Activated CD4-positive, alpha-beta T cell treated with anti-CD3 and anti-CD28 coated beads for 1 hour (primary cell): ENCODE measurements at regions not wholly inside any gene's neighbourhood (a gene's known extent, or its start where the extent isn't known, plus 50 kb on each side); places are given as distances from the start of the nearest gene placed in this dataset.

Experiments
- DNase-seq: peaks from one replicate; pipeline ENCODE4 v3.0.0-alpha.2; 2020

DNA sequence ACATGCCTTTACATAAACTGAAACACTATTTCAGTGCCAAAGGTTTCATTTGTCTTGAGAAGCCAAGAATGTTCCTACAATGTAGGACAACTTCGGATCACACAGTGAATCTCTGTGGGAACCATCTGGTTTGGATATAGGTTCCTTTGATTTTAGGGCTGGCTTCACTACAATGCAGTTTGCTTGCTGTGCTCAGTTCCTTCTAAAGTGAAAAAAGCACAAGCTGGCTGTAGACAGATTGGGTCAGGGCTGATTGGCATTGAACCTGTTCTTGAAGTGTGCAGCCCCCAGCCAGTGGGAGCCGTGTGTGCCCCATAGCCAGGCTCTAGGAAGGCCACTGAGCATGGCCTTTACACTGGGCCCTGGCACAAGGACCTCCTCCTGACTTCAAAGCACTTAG is 167.9 kb upstream of the HNRNPA3 start:
- DNase-seq, result no peak

DNA sequence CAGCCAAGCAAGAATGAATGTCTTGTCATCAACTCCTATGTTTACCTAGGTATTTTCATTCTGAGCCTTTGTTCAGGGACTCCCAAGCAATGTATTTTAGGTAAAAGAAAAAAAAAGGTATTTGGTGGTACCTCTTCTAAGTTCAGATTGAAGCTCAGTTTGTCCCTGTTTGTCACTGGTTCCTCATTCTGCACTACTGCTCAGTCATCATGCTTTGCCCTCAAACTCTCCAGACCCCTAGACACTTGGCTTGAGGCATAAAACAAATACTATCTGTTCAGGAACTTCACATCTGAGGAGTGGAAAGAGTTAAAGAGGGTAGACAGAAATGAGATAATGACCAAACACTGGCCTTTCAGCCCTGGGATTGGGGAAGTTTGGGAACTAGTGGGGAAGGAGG is 163.6 kb upstream of the HNRNPA3 start:
- no peak for DNase-seq

DNA sequence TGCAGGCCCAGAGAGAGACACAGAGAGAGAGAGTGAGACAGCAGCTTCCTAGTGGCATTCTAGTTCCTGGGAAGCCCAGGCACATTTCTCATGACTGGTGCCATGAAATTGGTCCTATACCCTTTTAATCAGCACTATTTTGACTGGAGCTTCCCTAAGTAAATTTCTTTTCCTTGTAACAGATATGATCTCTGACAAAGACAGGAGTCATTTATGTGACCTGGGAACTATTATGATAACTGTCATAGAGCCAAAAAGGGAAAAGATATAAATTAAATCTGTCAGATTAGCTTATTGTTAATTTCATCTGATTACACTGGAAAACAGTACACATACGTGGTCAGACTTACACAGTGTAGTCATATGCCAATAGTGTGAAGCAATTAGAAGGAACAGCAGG is 161.3 kb upstream of the HNRNPA3 start:
- DNase-seq, result no peak

DNA sequence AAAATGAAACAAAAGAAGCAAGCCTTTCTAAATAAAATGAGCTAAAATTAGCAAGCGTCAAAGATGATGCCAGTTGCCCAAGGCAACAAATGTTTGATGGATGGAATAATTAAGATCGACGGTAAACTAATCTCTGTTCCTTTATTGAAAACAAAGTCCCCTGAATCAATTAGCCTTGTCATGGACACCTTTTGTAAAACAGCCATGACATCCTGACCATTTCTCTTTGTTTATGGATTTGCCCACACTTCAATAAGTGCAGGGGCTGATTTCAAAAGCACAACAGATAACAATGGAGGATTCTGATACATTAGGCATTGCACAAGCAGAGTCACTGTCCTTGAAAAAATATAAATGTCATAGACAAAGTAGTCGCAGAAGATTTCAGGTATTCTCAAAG is 160.1 kb upstream of the HNRNPA3 start:
- DNase-seq, result no peak

DNA sequence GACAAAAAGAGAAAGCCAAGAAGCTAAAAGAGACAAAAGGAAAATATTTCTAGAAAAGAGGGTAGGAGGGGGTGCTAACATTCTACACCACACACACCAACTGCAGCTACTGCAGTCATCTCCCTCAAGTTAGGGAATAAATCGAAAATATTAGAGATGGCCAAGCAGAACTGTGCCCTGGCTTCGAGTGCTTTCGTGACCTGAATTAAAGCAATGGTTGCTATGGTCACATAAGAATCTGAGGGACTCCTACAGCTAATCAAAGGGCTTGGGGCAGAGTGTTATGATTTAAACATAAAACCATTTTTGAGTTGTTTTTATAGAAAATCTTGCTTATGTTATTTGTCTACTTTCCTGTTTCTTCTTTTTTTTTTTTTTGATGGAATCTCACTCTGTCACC is 159.6 kb upstream of the HNRNPA3 start:
- no peak for DNase-seq

DNA sequence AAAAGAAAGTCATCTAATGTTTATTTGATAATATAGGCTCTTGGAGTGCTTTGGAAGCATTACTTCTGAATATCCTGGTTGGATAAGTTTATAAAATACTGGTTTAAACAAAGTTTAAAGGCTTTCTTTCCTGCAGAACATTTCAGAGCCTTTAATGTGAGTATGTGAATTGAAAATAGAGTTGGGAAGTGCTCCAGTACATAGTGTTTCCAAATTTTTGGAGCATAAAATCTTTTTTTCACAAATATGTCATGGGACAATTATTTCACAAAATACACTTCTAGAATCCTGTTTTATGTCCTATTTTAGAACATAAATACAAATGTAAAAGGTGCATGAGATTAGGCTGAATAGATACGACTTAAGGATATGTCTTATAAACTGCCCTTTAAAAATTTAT is 158.9 kb upstream of the HNRNPA3 start:
- DNase-seq, result no peak

DNA sequence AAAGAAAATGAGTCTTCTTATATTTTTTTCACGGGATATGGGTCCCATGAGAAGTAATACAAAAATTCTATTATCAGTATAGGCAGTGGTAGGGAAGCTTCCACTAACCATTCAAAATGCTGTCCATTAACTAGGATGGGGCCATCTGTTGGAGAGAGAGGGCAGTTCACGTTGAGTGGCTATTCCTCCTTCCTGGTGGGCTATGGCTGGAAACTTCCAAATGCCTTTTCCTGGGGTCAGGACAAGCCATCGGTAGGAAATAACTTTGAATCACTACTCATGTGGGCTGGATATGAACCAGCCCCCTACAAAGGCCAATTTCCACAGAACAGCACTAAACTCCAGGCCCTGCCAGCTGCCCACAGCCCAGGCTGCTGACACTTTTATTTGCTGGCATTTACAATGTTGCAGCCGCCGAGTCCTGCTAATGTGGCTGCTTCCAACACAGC is 156.1 kb upstream of the HNRNPA3 start:
- DNase-seq, result no peak

DNA sequence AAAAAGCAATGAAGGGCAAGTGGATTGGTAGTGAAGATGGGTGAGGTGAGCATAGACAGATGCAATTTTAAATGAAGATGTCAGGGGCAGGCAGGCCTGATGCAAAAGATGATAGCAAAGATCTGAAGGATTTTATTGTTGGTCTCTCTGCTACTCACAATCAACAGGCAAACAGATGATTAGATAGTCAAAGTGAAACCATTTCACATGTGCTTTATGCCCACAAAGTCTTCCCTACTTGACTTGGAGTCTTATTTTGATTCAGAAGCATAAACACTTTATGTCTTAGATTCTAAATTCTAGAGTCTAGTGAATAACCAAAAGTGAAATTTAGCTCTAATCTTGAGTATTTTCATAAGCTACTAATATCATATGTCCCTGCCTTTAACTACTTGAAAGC is 153.8 kb upstream of the HNRNPA3 start:
- DNase-seq, result no peak

DNA sequence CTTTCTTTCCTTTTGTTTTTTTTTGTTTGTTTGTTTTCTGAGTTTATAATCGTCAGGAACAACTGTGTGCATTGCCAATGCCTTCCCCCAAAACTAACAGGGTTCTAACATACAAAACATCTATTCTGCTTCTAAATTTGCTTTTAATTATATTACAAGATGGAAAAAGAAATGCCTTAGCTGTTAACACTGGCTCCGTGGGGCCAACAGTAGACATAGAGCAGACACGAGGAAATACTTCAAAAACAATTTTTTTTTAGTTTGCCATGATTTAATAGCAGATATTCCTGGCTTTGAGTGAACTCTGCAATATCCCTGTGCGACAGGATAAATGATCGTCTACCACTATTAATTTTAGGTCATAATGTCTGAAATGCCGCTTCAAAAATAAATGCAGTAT is 153.3 kb upstream of the HNRNPA3 start:
- no peak for DNase-seq

DNA sequence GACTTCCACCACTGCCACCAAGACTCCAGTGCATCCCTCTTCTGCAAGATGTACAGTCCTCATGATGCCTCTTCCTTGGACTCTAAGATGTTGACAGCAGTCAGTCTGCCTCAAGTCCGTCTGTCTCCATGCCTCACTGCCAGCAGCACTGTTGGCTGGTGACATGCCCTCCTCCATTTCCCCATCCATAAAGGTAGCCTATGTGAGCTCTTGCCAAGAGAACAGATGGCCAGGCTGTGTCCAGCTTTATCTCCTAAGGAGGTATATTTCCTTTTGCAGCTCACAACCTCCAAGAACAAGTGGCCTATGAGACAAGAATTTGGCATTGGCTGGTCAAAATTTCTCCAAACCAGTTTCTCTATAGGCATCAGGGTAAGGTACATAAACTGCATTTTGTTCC is 149.3 kb upstream of the HNRNPA3 start:
- no peak for DNase-seq

DNA sequence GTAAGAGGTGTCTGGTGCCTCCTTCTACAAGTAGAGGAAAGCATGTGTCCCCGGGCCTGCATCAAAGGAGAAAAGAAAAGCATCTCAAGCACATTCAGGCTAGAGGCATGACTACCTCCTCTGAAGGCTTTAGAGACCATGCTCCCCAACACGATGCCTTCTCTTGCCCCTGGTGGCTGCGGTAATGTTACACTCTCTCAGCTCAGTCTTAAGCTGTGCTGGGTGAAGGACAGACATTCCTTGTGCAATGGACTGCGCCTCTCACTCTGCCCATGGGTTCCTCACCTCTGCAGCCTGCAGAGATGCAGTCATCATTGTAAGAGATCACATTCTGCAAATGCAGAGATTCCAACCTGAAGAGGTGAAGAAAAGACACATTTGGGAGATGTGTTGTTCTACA is 148.2 kb upstream of the HNRNPA3 start:
- no peak for DNase-seq

DNA sequence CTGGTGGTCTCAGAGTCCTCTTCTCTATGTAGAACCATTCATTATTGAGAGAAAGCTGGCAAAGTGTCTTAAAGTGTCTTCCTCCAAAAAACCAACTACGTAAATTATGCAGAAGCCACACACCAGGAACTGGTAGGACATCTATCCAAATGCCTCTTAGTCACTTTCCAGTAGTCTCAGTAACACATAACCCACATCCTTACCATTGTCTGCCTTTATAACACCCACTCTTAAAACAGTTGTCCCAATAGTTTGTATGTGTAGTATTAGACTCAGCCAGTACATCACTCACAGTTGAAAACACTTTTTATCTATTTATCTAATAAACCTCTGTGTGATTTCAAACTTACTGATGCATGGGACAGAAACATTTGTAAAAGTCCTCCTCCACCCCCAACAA is 143.6 kb upstream of the HNRNPA3 start:
- DNase-seq, result no peak

DNA sequence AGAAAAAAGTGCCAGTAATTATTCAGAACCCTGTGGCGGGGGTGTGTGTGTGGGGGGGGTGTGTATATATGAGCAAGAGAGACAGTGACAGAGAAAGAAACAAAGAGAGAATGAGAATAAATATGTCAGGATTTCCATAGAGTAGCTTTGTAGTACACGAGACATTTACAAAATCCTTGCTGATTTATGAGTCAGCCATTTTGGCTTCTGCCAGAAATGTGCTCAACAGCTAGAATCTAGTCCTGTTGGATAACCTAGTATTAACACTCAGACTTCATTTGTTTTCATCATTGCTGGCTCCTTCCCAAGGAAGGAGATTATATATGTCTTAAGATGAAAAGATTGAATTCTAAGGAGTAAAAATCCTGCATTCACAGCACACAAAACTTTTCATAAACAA is 140.5 kb upstream of the HNRNPA3 start:
- DNase-seq, result no peak

DNA sequence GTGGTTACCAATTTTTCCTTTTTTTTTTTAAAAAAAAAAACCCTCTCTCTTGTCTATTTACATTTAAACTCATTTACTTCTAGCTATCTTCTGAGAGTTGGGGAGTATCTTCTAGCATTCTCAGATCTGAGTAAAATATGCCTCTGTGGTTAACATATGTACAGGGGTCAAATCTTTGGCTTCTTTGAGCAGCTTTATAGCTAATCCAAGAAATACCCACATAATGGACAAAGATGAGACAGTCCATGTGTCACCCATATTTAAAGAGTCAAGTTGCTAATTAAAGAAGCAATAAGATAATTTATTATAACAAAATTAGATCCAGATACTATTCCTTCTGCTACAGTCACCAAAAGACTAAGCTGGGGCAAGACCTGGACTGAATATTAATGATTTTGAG is 139.0 kb upstream of the HNRNPA3 start:
- DNase-seq, result no peak

DNA sequence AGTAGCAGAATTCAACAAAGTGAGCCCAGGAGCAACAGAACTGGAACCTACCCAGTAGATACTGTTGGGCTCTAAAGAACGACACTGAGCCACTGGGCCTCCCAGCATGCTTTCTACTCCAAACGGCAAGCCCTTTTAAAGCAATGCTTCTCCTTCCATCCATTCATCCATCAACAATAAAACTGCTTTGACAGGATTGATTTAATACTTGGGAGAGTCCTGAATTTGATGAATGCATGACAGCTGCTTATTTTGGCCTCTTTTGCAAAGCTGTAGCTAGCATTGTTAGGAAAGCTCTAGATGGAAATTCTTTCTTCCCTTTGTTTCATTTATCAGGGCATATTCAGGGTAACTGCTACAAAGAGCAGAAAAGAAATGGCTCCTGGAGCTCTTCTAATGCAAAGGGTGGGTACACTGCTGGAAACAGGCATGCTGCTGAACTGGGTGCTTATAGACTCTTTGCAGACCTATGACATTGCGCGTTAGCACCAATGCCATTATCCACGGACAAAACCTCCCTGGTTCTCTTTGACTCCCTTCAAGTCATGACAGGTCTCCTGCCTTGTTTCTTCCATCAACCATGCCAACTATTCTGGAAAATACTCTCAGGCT is 138.4 kb upstream of the HNRNPA3 start:
- no peak for DNase-seq

DNA sequence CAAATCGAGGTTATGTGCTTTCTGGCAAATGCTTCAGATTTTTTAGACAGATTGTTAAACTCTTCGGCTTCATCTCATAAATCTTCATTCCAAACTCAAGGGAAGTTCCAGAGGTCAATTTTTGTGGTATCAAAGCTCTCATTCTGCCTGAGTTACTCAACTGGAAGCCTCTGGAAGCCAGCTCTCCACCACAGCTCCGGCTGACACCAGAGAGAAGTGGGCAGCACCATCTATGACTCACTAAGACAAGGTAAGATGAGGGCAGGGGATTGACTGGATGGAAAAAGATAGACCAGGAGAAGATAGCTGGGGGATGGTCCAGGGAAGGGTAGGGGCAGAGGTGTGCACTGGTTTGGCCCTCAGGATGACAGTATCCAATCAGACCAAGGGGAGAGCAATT is 137.3 kb upstream of the HNRNPA3 start:
- no peak for DNase-seq

DNA sequence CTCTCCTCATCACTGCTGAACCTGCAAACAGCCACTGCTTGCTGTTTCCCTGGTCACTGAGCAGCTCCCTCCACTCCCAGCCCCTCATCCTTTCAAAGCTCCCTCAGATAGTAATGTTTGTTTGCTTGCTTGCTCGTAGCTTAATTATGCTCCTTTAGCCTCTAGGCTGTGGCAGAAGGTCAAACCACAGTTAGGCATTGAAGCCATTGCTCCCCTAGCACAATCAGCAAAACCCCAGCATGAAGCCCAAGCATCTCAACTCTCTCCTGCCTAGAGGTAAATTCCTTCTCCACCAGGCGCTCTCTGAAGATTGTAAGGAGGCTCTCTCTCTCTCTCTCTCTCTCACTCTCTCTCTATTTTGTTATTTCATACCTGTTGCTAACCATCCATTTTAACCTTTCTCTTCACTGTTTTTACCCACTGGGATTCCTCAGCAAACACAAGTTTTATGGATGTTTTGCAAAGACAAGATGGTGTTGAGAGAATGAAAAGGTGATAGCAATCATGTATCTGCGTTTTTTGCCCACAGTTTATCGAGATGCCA is 135.9 kb upstream of the HNRNPA3 start:
- DNase-seq, result no peak

DNA sequence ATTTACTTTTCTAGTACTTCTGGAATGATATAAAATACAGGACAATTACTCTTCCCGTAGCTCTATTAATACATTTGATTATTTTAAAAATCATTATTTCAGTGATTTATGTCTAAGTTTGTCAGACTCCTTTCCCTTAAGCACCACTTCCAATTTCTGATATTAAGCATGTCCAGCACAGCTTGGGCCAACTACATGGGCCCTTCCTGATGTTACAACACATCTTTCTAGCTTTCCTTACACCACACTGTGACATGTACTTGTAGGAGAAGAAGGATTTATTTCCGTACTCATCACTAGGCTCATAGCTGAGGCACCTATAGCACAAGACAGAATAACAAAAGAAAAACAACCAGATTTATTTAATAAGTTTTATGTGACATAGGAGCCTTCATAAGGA is 134.8 kb upstream of the HNRNPA3 start:
- no peak for DNase-seq

DNA sequence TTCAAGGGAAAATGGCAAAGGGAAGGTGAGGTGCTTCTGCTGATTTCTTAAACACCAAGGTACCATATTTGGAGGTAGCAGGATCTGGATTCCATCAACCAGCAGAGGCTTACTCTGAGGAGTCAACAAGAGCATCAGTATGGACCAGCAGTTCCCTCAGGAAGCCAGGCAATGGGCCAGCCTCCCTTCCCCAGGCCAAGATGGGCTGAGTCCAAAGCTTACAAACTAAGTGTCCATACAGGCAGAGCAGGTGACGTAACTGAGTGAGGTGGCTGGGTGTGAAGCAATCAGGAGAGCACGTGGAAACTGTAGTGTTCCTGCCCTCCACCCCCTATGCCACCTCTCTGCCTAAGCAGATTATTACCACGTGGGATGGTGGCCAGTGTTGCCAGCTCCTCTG is 134.2 kb upstream of the HNRNPA3 start:
- DNase-seq, result no peak

DNA sequence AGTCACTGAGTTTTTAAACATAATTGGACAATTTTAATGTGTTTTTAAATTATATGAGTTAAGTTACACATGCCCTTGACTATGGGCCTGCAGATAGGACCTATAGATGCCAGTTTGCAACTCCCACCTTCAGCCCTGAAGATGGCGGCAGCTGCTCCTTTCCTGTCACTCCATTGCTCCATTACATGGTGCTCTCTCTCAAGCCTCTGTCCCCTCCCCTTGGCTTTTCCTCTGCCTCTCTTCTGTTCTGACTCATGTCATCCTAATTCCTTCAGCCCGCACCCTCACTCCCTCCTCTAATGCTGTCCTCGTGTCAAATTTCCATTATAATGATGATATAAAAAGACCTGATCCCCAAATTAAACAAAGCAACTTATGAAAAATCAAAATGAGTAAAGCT is 133.7 kb upstream of the HNRNPA3 start:
- no peak for DNase-seq

DNA sequence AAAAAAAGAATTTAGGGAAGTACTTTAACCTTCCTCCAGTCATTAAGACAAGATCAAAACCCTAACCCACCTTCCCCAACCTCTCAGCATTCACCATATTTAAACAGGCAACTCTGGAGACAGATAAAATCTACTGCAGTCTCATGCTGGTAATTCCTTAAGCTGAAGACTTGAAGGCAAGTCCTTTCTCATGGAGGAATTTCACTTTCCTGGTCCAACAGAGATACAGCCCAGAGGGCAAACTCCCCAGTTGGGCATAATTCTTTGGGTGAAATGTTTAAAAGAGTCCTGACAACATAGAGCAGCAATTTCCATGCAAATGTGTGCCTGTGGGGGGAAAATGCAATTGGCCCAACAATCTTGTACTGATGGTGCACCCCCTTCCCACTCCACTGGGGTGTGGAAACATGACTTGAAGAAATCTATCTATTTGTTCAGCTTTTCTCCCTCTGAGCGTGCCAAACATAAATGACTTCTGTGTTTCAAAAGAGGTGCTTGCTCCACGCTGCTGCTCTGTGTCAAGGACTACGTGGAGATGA is 131.8 kb upstream of the HNRNPA3 start:
- DNase-seq, result no peak

DNA sequence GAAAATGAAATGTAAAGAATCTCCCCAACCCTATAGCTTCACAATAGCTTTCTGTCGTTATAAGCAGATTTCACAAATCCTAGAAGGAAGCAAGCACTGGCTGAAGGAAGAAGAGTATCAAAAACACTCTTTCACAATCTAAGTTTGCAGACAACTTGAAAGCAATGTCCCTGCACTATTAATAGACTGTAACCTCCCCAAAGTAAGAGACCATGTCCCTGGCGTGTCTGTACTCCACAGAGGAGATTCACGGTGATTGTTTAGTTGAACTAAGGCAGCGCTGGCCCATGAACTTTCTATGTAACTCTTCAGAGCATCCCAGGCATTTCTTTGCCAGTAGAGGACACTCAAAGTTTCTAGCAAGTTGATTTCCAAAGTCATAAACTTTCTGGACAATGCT is 128.0 kb upstream of the HNRNPA3 start:
- no peak for DNase-seq

DNA sequence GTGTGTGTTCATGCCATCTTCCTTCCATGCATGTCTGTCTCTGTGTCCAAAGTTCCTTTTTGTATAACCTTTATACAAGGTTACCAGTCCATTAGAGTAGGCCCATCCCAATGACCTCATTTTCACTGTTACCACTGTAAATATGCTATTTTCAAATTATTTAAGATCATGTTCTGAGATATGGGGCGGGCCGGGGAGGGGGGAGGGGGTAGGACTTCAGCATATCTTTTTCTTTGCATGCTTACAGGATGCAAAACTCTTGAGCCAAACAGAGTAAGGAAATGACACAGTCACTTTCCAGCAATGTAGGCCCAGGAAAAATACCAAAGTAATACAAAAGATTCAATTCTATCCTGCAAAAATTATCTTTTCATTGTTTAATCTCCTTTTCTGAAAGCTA is 124.1 kb upstream of the HNRNPA3 start:
- no peak for DNase-seq

DNA sequence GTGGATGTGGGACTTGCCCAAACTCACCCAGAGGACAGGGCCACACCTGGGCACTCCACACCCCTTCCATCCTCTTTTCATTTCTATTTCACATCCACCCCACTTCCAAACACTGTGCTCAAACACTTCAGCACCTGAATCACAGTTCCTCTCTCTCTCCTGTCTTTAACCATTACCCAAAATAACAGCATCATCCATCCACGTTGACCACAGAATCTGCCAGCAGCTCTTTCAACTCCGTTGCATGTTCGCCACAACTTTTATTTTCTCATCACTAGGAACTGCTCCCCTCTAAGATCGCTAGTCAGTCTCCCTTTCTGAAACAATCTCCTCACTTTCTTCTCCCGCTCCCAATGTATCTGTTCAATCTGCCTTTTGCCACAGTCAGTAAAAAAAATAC is 121.6 kb upstream of the HNRNPA3 start:
- DNase-seq, result no peak

DNA sequence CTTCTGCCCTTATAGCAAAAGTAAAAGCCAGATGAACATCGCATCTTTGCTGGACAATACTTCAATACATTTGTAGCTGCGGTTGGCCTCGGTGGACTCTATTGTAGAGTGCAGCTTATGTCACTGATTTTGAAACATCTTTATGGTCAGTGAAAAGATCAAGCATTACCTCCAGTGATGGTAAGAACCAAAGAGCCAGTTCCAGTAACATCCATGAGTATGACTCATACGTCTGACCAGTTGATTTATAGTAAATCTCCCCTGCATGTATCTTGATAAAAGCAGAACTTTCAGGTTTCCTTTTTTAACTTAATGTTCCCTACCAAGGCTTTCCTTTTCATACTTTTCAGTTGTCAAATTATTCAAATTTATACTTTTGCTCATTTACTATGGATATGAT is 119.2 kb upstream of the HNRNPA3 start:
- DNase-seq, result no peak
